Ecto neural progenitor cell (in vitro differentiated cells): ENCODE measurements at regions not wholly inside any gene's neighbourhood (a gene's known extent, or its start where the extent isn't known, plus 50 kb on each side); places are given as distances from the start of the nearest gene placed in this dataset.

Source experiments
- DNase-seq: peaks from one replicate; pipeline ENCODE4 v3.0.0-alpha.2; 2018; ENCODE audit warnings: low spot score

DNA sequence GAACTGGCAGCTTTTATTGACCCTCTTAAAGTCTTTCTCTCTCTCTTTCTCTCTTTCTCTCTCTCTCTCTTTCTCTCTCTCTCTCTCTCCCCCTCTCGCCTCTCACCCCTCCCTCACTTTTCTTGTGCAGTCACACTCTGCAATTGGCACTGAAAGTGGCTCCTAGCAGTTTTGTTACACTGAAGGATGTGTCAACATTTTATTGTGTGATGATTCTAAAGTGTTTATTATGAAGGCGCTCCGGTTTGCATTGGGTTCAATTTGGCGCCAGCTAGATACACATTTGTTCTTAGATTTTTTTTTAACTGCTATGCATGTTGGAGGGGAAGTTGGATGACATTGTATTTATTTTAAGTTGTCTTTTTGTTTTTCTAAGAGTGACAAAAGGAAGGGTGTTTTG is 64.0 kb upstream of the CHRM3 start:
- no peak for DNase-seq

DNA sequence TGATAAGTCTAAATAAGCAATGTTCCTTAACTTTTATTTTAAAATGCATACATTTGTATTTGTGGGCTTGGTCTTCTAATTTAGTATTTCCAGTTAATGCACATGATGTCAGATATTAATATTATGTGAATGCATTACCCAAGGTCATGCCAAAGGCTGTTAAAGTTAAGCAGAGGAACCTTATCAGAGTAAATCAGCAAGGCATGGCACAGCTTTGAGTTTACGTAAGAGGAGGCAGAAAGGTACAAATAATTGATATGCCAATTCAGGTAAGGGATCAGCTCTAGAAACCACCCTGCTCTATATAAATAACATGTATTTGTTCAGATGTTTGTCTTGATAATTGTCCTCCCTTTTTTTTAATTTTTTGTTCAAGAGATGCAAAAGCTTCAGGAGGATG is 64.5 kb upstream of the CHRM3 start:
- DNase-seq = no peak

DNA sequence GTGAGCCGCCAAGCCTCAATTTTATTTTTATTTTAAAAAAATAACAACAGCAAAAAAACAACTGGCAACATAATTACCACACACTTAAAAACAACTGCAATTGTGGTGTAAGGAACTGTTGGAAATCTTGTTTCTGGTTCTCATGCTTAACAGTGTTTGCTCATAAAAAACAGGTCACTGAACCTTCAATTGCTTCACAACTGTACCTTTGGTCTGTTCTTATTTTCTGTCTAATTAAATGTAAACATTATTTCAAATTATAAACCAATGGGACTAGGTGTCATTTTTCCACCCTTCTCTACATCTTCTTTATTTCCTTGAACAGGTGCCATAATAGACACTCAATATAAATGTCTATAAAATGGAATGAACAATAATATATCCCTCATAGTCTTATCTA is 68.4 kb upstream of the CHRM3 start:
- DNase-seq = no peak

DNA sequence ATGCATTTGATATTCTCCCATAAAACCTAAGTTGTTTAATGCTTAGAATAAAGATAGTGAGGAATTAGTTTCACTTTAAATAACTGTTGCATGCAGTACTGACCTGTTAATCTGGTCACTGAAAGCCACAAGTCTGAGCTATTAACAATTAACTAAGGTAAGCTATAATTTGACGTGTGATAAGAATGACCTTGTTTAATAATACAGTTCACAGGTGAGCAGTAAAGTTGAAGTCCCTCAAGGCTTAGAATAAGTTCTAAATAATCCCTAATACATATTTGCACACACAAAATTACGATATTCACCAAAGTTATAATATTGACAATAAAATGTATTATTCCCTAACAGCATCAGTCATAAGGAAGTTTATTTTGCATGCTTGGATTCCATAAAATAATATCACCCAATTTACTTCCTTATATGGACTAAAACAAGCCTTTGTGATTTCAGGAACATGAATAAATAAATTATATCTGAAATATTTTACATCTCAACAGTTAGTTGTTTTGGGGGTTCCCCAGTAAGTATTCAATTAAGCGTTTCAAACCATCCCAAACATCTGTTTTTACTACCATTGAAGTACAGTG is 70.6 kb upstream of the CHRM3 start:
- no peak for DNase-seq

DNA sequence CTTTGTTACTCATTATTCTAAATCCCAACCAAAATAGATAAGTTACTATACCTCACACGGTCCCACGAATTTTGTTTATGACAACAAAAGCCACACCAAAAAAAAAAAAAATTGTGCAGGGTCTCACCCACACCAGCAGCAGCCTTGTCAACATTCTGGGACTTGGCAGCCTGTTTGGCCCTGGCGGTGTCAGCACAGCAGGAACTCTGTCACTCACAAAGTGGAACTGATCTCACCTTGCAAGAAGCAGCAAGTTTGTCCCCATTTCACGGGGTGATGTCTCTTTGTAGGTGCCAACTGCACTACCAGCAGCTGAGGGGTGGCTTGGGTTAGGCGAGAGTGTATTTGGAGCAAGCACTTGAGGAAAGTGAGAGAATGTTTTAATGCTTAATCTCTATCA is 75.0 kb upstream of the CHRM3 start:
- no peak for DNase-seq

DNA sequence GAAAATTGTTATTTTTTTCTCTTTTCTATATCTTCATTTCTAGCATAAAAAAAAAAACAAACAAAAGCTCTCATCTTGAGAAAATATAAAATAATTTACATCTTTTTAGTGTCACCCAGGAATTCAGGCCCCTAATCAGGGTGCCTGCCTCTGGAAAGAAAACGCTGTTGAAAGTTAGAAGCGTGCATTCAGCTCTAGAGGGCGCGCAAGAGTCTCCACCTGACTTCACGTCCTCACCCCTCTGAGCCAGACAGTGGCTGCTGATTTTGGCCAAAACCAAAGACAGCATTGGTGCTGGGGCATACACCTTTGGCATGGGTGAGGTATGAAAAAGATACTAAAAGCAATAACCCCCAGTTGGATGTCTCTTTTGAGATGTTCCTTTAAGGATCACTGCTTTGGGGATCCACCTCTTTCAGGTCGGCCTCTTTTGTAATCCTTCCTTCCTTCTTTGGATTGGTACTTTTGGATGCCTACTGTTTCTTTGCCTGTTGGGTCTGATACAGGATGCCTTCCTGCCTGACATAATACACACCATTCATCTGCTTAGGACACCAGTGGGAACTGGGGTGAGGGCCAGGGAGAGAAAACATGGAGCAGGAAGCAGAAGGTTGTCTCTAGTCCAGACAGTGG is 77.6 kb upstream of the CHRM3 start:
- DNase-seq = peak; percentile 63

DNA sequence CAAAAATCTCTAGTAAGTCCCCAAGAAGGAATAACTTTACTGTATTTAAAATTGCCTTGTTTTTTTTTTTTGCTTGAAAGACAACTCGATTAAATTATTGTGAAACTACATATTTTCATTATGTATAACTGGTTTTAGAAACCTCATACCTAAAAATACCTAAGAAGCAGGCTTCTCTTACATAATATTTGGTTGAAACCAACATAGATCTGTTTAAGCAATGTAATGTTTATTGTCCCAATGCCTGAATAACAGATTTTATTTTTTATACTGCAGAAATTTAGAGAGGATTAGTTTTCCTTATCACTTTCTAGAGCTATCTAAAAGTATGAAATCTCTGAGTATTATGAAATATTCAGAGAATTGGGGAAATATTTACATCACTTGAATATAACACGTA is 78.5 kb upstream of the CHRM3 start:
- DNase-seq = no peak

DNA sequence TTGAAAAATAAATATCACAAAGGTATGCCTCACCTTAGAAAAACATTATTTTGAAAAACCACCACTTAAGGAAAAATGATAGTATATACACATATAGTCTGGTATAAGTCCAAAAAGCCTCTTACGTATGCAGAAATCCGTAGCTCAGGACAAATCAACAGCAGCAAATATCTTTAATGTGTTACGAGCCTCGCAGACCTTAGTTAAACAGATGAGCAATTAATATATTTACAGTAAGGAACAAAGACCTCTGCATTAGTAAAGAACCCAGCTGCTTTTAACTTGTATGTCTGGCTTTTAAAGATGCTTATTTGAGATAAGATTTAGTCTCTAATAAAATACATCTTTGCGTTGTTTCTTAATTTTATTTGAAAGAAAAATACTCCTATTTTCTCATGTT is 79.9 kb upstream of the CHRM3 start:
- no peak for DNase-seq

DNA sequence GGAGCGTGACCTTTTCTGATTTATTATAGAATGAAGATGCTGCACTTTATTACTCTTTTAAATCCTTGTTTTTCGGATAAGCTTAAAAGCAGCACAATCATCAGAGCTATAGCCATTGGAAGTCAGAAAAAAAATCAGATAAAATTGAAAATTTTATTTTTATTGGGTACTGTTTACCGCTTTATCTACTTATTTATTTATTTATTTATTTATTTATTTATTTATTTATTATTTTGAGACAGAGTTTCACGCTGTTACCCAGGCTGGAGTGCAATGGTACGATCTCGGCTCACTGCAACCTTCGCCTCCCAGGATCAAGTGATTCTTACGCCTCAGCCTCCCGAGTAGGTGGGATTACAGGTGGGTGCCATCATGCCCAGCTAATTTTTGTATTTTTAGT is 83.1 kb upstream of the CHRM3 start:
- DNase-seq = no peak

DNA sequence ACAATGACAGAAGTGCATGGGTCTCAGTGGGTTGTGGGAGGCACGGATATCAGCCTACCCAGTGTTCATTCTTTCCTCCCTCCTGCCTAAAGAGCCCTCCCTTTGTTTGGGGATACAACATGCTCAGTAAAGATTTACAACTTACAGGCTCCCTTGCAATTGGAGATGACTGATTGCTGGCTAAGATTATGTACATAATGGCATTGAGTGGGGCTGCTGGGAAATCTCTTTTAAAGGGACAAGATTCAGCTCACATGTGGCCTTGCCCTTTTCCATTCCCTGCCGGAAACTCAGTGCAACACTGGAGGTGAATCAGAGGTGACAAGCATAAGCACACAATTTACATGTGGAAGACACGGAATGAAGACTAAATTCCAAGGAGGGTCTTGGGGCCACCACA is 83.7 kb upstream of the CHRM3 start:
- no peak for DNase-seq

DNA sequence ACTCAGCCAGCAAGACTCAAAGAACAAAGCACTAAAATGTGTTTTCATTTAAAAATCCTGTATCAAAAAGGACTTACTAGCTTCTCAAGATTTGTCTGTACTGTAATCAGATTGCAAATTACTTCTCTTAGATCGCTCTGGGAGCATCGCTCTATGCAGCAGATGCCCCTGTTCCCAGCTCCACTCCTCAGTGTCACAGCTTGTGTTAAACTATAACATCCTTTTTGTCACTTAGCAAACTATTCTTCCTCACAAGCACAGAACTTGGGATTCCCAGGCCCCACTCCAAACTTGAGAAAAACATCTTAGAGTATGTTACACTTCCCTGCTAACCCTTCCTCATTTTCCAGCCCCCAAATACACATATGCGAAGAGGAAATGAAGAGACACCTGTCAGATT is 85.1 kb upstream of the CHRM3 start:
- no peak for DNase-seq

DNA sequence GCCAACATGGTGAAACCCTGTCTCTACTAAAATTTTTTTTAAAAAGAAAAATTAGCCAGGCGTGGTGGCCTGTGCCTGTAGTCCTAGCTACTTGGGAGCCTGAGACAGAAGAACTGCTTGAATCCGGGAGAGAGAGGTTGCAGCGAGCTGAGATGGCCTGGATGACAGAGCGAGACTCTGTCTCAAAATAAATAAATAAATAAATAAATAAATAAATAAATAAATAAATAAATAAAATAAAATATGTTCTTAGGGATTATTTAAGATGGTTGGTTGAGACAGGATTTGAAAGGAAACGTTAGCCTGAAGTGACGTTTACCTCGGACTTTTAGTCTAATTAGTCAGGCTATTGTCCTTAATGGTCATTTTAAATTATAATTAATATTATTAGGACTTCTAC is 88.5 kb upstream of the CHRM3 start:
- no peak for DNase-seq

DNA sequence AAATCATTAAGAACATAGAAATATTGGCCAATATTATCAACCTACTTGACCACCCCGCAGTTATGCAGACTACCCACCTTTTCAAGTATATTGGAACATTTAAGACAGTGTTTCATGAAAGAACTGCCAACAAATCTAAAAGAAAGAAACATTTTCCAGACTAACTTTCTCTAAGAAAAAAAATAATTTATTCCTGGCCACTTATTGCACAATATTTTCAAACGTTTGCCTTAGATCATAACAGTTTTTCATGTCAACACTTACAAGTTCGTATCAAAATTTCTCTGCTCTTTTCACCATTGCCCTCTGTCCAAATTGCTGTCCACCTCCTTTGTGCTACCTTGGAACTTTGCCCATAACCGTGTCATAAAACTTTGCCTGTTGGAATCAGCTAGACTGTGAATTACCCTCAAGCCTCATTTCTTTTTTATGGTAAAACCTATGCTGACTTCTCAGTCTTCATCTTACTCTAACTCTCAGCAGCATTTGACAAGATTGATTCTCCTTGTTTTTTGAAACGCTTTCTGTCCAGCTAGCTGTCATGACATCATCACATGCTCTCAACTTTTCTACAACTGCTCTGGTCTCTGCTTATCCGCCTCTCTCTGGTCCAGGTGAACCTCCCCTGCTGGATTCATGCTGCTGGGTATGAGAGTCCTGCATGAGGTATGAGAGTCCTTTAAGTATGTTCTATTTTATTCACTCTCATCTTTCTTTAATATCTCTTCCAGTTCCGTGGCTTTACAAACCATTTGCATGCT is 92.8 kb upstream of the CHRM3 start:
- no peak for DNase-seq

DNA sequence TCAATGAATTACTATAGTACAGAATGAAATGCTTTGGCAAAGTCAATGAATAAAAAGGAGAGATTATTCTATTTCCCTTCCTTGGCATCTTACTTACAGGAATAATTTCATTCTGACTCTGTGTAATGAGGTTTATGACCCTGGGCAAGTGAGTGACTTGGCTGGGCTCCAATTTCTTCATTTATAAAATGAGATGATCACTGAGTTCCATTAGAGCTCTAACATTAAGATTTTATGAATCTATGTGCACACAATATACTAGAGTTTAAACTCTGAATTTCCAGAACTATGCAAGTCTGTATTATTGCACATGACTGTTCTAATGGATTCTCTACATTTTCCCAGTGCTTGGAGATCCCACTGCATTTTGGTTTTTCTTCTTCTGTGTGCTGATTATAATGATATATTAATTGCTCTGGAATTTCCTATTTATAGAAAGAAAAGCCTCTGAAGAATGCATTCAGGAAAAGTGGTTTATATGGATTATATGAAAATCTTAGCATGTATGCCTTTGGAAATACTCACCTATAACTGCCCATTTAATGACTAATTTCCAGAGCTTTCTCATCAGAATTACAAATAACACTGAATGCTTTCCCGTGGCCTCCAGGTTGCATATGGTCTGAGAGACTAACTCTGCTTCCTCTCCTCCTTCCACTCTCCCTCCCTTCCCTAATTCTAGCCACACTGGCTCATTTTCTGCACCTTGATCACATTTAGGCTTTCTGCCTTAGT is 97.4 kb upstream of the CHRM3 start:
- no peak for DNase-seq

DNA sequence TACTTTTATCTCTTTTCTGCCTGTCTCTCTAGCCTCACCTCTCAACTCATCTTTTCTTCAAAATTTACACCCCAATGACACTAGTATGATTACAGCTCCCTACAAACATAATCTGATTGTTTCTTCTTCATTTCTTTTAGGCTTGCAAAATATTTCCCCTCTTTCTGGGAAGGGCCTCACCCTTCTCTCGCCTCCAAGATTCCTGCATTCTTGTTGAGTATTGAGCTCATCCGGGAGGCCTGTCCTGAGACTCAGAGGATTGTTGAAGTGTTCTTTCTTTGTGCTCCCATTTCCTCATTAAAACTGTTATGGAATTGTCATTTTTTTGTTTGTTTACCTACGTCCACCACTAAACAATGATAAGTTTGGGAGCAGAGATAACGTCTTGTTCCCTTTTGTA is 99.1 kb upstream of the CHRM3 start:
- no peak for DNase-seq

DNA sequence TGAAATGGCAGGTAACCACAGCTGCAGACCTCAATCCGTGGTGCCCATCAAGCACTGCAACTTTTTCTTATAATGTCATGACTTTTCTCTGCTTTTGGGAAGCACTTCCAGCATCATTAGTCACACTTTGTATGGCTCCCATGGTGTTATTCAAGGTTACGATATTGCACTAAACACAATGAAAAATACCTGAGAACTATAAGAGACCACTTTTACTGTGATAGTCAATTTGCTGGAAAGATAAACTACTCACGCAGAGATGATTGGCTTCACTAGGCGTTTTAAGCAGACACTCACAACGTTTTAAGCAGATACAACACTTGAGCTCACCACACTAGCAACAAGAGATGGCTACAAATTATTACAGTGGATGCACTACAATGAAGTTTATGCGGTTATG is 103.2 kb upstream of the CHRM3 start:
- no peak for DNase-seq

DNA sequence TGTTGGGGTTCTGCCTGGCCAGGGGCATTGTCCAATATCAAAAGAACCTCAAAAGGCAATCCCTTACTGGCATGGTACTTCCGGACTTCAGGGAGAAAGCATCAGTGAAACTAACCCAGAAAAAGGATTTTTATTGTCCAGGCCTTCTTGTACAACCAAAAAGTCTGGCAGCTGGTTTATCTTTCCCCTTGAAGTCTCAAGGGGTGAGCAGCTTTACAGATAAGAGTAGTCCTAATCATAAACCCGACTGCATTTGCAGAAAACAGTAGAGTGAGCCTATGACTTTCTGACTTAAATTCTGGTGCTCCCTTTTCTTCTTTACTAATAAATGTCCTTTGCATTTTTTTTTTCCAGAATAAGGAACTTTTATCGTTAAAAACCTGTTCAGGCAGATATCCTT is 104.0 kb upstream of the CHRM3 start:
- DNase-seq = no peak

DNA sequence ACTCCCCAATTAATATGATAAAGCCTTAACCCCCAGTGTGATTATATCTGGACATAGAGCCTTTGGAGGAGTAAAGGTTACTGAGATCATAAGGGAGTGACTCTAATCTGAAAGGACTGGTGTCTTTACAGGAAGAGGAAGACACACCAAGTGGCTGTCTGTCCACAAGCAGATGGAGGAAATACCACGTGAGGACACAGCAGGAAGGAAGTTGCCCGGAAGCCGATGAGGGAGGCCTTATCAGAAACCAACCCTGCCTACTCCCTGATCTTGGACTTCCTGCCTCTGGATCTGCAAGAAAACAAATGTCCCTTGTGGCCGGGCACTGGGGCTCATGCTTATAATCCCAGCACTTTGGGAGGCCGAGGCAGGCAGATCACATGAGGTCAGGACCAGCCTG is 110.3 kb upstream of the CHRM3 start:
- no peak for DNase-seq

DNA sequence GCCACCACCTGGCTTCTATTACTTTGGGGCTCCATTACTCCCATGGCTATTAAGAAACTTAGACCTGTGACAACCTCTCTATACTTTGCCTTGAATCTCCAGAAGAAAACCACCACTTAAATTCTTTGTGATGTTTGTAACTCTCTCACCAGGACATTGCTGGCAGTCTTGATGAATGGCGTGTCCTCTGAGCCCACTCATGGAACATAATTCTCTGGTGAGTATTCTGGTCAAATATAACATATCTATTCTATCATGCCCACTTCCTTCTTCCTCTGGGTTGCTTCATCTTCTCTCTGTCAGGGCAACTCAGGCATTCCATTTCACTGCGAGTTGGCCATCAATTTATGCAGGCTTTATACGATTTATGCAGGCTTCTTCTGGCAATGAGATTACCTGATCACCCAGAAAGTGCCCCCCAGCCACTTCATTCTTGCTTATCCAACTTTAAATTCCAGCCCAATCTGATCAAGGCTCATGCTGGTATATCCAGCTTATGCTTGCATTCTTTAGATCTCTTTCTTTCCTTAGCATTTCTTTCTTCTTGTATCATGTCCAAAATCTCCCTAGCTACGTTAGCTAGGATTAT is 112.0 kb upstream of the CHRM3 start:
- DNase-seq = no peak

DNA sequence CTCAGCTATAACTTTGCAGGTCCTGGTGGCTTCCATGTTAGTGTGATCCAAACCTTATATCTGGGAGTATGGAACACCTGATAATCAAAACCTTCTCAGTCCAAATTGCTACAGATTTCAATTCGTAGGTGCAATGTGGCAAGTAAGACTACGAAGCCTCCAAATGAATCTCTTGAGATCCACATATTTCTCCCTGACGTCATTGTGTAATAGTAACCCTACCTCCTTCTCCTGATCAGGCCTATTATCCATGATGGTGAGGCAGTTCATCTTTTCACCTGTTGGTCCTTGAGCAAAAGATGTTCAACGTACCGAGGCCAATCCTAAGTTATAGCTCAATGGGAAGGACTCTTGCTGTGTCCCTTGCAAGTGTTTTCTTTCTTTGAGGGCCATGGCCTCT is 115.9 kb upstream of the CHRM3 start:
- no peak for DNase-seq

DNA sequence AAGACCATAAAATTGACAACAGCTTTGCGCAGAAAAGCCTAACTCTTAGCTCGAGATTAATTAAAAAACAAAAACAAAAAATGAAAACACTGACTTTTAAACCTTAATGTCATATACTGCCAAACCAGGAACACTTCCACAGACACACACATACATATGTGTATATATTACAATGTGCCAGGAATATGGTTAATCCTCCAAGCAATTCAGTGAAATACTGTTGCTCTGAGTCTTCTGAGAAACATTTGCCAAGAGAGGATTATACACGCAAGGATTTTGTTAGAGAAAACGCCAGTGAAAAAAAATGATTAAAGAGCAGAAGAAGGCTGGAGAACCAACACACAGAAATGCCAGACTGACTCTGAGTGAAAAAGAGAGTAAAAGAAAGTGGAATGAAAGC is 116.7 kb upstream of the CHRM3 start:
- no peak for DNase-seq

DNA sequence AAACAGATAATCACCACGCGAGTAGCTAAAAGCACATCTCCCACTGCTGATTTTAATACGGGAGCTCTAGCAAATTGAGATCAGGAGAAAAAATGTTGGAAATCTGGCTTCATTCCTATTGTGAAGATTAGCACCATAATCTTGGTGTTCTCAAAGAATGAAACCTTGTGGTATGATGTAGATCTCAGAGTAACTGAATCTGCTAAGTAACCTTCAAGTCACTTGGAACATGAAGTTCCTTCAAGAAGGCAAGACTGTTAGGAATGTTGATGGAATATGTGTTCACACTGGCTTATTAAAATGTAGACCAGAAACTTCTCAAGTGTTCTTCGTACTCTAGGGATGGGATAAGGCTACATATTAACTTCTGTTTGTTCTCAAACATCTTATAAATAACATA is 117.4 kb upstream of the CHRM3 start:
- no peak for DNase-seq

DNA sequence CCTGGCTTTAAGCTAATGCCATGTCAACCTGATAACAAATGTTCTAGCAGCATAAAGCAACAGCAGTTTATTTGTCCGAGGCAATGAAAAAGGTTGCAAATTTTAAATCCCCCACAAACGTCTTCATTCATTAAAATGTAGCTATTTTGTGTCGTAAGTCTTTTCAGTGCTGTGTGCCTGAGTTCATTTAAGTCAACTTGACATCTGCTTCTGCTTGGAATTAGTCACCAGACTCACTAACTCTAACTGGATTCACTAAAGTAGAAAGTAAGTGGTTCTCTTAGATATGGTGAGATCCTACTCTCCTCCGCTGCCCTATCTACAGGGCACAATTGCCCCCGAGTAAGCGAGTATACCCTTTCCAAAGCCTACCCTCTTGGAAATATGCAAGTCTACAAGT is 118.4 kb upstream of the CHRM3 start:
- no peak for DNase-seq
